ENCODE measurements at regions not wholly inside any gene's neighbourhood (a gene's known extent, or its start where the extent isn't known, plus 50 kb on each side); places are given as distances from the start of the nearest gene placed in this dataset.

- Histone ChIP-seq H3K79me2 (ENCODE audit: control insufficient read depth, insufficient read depth, low read length) (no peaks in the 10 kb centered on the region), H4K20me1 (ENCODE audit: control insufficient read depth, insufficient read depth) (no peaks in the 10 kb centered on the region), H3K36me3 (ENCODE audit: control insufficient read depth in 2 of 2, insufficient read depth in 2 of 2, low read length in 1 of 2) (no peaks in the 10 kb centered on the region), H3K4me3 (no peak overlapping the region), H3K27ac (ENCODE audit: control insufficient read depth, insufficient read depth) (no peak overlapping the region), H3K27me3 (replicated peaks in 1 of 2; ENCODE audit: control insufficient read depth in 2 of 2, insufficient read depth in 2 of 2, low read length in 1 of 2) (no peaks in the 10 kb centered on the region), H3K9ac (ENCODE audit: control insufficient read depth, insufficient read depth, low read length) (no peak overlapping the region), H3K4me1 (ENCODE audit: control insufficient read depth, insufficient read depth, low read length) (no peaks in the 10 kb centered on the region), H3K4me2 (ENCODE audit: control insufficient read depth, insufficient read depth) (no peak overlapping the region), H3K9me3 (replicated peaks; ENCODE audit: control insufficient read depth, insufficient read depth, low read length) (no peaks in the 10 kb centered on the region), H2AFZ (ENCODE audit: control insufficient read depth, low read depth, low read length) (no peak overlapping the region)
- in situ Hi-C loops (cut with MboI) (no loop called here), intact Hi-C loops (cut with micrococcal nuclease; ENCODE audit: unreplicated experiment) (no loop called here)
- ATAC-seq: no peak
- CTCF ChIA-PET: no interaction called here
- no peak for TF ChIP-seq ZBTB33 (IDR thresholded peaks at IDR 0.05)
- no peak for TF ChIP-seq EGR1 (IDR thresholded peaks at IDR 0.05; ENCODE audit: borderline replicate concordance in 1 of 2, low read depth in 2 of 2, low read length in 2 of 2)
- no peak for TF ChIP-seq HDGF (IDR thresholded peaks at IDR 0.05)
- TF ChIP-seq, protein P1, sequence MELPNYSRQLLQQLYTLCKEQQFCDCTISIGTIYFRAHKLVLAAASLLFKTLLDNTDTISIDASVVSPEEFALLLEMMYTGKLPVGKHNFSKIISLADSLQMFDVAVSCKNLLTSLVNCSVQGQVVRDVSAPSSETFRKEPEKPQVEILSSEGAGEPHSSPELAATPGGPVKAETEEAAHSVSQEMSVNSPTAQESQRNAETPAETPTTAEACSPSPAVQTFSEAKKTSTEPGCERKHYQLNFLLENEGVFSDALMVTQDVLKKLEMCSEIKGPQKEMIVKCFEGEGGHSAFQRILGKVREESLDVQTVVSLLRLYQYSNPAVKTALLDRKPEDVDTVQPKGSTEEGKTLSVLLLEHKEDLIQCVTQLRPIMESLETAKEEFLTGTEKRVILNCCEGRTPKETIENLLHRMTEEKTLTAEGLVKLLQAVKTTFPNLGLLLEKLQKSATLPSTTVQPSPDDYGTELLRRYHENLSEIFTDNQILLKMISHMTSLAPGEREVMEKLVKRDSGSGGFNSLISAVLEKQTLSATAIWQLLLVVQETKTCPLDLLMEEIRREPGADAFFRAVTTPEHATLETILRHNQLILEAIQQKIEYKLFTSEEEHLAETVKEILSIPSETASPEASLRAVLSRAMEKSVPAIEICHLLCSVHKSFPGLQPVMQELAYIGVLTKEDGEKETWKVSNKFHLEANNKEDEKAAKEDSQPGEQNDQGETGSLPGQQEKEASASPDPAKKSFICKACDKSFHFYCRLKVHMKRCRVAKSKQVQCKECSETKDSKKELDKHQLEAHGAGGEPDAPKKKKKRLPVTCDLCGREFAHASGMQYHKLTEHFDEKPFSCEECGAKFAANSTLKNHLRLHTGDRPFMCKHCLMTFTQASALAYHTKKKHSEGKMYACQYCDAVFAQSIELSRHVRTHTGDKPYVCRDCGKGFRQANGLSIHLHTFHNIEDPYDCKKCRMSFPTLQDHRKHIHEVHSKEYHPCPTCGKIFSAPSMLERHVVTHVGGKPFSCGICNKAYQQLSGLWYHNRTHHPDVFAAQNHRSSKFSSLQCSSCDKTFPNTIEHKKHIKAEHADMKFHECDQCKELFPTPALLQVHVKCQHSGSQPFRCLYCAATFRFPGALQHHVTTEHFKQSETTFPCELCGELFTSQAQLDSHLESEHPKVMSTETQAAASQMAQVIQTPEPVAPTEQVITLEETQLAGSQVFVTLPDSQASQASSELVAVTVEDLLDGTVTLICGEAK (IDR thresholded peaks at IDR 0.05; ENCODE audit: borderline replicate concordance): no peak
- TF ChIP-seq SMAD5 (IDR thresholded peaks at IDR 0.05; ENCODE audit: low read depth): no peak
- TF ChIP-seq ZNF384 (IDR thresholded peaks at IDR 0.05; ENCODE audit: borderline replicate concordance, low read depth, low read length): no peak
- no peak for TF ChIP-seq POLR2AphosphoS5 (IDR thresholded peaks at IDR 0.05; ENCODE audit: low read length)
- no peak for TF ChIP-seq IRF4 (IDR thresholded peaks at IDR 0.05; ENCODE audit: low read depth, low read length)
- TF ChIP-seq TCF7 (IDR thresholded peaks at IDR 0.05; ENCODE audit: borderline replicate concordance): no peak
- TF ChIP-seq ZNF274 (IDR thresholded peaks at IDR 0.05; ENCODE audit: insufficient read depth, insufficient read length): no peak
- no peak for TF ChIP-seq LARP7 (IDR thresholded peaks at IDR 0.05)
- TF ChIP-seq RELA (IDR thresholded peaks at IDR 0.05; ENCODE audit: borderline replicate concordance, partially characterized antibody): no peak
- TF ChIP-seq NFYA (IDR thresholded peaks at IDR 0.05; ENCODE audit: borderline replicate concordance, low read depth, low read length): no peak
- TF ChIP-seq ASH2L (IDR thresholded peaks at IDR 0.05; ENCODE audit: borderline replicate concordance, low read depth): no peak
- RAD21 ChIA-PET (ENCODE audit: unreplicated experiment): no interaction called here
- FAIRE-seq: no peak
- BruUV-seq (replicated peaks): no TSS peak
- no peak for DNase-seq (ENCODE audit: low read depth, low spot score)
- 0% methylated on average over 2 of the region's 2 CpGs for WGBS (ENCODE audit: insufficient coverage, insufficient replicate concordance, low lambda C conversion rate, missing lambda C conversion rate)
- SMC1A ChIA-PET (ENCODE audit: uncharacterized antibody, unreplicated experiment): interaction anchor here (0.7 kb wide), 1 partner anchor 52 kb away, joined by 4 read pairs; no protein-coding TSS in a partner anchor
- POLR2A ChIA-PET: no interaction called here
Measured at GRCh38 chr6:114651611-114652010, 308.8 kb upstream of the HS3ST5 start.
